OCI-LY1 (cell line): ENCODE measurements at regions not wholly inside any gene's neighbourhood (a gene's known extent, or its start where the extent isn't known, plus 50 kb on each side); places are given as distances from the start of the nearest gene placed in this dataset.
"Not testable (repeated sequence)": the region's sequence is repeated elsewhere in the genome, so short reads cannot be mapped to it uniquely, and the experiment has no call there.

Experiments
- H2AFZ ChIP-seq: fragments of 200-600 bp; sonication (generic), shearing (Covaris generic); 2 replicates; pipeline ENCODE4 v1.6.0; 2014; ENCODE audit warnings: antibody characterized with exemption, mild to moderate bottlenecking, low read length
- H3F3A ChIP-seq: fragments of 200-600 bp; sonication (generic), shearing (Covaris generic); 2 replicates; pipeline ENCODE4 v1.6.0; 2014; ENCODE audit warnings: mild to moderate bottlenecking, antibody characterized with exemption, low read length, moderate library complexity; ENCODE audit not compliant: insufficient read depth
- H3K27ac ChIP-seq: fragments of 200-600 bp; sonication (generic); 2 replicates; pipeline ENCODE4 v1.5.1; 2014; ENCODE audit warnings: low read length, mixed run types, mild to moderate bottlenecking, low read depth; ENCODE audit not compliant: poor library complexity, severe bottlenecking
- H3K27me3 ChIP-seq: fragments of 200-600 bp; sonication (generic); 2 replicates; pipeline ENCODE4 v1.6.0; 2014; ENCODE audit warnings: antibody characterized with exemption, mild to moderate bottlenecking, low read length, moderate library complexity; ENCODE audit not compliant: insufficient read depth
- H3K36me3 ChIP-seq: fragments of 200-600 bp; sonication (generic); 2 replicates; pipeline ENCODE4 v1.6.1; 2014; ENCODE audit warnings: mild to moderate bottlenecking, antibody characterized with exemption, low read length, moderate library complexity, mixed read lengths; ENCODE audit not compliant: insufficient read depth
- H3K4me1 ChIP-seq: fragments of 200-600 bp; sonication (generic); 2 replicates; pipeline ENCODE4 v1.5.1; 2014; ENCODE audit warnings: mild to moderate bottlenecking, low read length, moderate library complexity; ENCODE audit not compliant: insufficient read depth, severe bottlenecking
- H3K4me2 ChIP-seq: fragments of 200-600 bp; sonication (generic), shearing (Covaris generic); 2 replicates; pipeline ENCODE4 v1.6.1; 2014; ENCODE audit warnings: low read length
- H3K4me3 ChIP-seq: fragments of 200-600 bp; sonication (generic); 2 replicates; pipeline ENCODE4 v1.5.1; 2014; ENCODE audit warnings: low read length, low read depth, mild to moderate bottlenecking, mixed read lengths; ENCODE audit not compliant: poor library complexity, severe bottlenecking
- H3K79me2 ChIP-seq: fragments of 200-600 bp; shearing (Covaris generic); 2 replicates; pipeline ENCODE4 v1.6.1; 2016; ENCODE audit warnings: mixed run types, low read length, mixed read lengths; ENCODE audit not compliant: insufficient read depth
- H3K9ac ChIP-seq: fragments of 200-600 bp; sonication (generic), shearing (Covaris generic); 2 replicates; pipeline ENCODE4 v1.6.1; 2014; ENCODE audit warnings: mild to moderate bottlenecking, low read length, mixed read lengths
- H3K9me2 ChIP-seq: fragments of 200-600 bp; sonication (generic), shearing (Covaris generic); 2 replicates; pipeline ENCODE4 v1.6.1; 2014; ENCODE audit warnings: low read depth, mild to moderate bottlenecking, low read length, mixed read lengths
- H3K9me3 ChIP-seq: fragments of 200-600 bp; shearing (Covaris generic); 2 replicates; pipeline ENCODE4 v1.6.1; 2014; ENCODE audit warnings: low read length, mixed read lengths
- H4K20me1 ChIP-seq: fragments of 200-600 bp; sonication (generic), shearing (Covaris generic); 2 replicates; pipeline ENCODE4 v1.6.0; 2016; ENCODE audit warnings: mild to moderate bottlenecking, low read length; ENCODE audit not compliant: insufficient read depth
- EZH2 ChIP-seq: fragments of 200-600 bp; sonication (generic), shearing (Covaris generic); IDR thresholded peaks from 2 replicates; pipeline ENCODE4 v1.8.0; 2017; ENCODE audit warnings: borderline replicate concordance, mixed run types, mild to moderate bottlenecking, antibody characterized with exemption, low read length, moderate library complexity, mixed read lengths
- TF ChIP-seq, protein P1 (sequence below): fragments of 200-600 bp; sonication (generic), shearing (Covaris generic); IDR thresholded peaks from 2 replicates; pipeline ENCODE4 v1.5.1; 2017; ENCODE audit warnings: mild to moderate bottlenecking, antibody characterized with exemption, low read length, moderate library complexity, mixed read lengths

DNA sequence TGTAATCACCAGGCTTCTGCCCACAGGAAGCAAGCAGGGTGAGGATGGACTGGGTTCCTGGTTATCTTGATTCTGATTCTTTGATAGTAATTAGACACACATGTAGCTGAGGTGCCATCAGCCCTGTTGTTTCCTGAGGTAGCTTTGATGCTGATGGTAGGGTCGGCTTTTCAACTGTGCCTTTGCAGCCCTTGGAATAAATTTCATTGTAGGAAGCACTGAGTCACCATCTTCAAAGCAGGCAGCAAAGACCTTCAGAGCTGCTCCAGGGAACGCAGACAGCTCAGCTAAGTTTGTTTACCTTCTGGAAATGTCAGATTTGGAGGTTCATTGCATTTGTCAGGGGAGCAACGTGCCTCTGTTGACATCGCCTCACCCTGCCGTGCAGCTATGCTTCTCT lies 135.4 kb downstream of the ASMT start:
- no peaks in the 10 kb centered on the region for H3K4me1 ChIP-seq
- peaks cover 2% of the 10 kb centered on the region; the same call in 1 of the 2 replicates for H3K27me3 ChIP-seq
- H3K4me3 ChIP-seq, result no peak overlapping the region
- no peak overlapping the region for H3K9ac ChIP-seq
- no peaks in the 10 kb centered on the region for H3K79me2 ChIP-seq
- no peaks in the 10 kb centered on the region for H4K20me1 ChIP-seq
- H3K27ac ChIP-seq, result no peak overlapping the region
- no peak overlapping the region for H2AFZ ChIP-seq
- no peak overlapping the region for H3K4me2 ChIP-seq
- H3K36me3 ChIP-seq, result no peaks in the 10 kb centered on the region
- no peaks in the 10 kb centered on the region for H3F3A ChIP-seq
- no peaks in the 10 kb centered on the region for H3K9me2 ChIP-seq
- TF ChIP-seq EZH2, result no peak
- TF ChIP-seq, protein P1, sequence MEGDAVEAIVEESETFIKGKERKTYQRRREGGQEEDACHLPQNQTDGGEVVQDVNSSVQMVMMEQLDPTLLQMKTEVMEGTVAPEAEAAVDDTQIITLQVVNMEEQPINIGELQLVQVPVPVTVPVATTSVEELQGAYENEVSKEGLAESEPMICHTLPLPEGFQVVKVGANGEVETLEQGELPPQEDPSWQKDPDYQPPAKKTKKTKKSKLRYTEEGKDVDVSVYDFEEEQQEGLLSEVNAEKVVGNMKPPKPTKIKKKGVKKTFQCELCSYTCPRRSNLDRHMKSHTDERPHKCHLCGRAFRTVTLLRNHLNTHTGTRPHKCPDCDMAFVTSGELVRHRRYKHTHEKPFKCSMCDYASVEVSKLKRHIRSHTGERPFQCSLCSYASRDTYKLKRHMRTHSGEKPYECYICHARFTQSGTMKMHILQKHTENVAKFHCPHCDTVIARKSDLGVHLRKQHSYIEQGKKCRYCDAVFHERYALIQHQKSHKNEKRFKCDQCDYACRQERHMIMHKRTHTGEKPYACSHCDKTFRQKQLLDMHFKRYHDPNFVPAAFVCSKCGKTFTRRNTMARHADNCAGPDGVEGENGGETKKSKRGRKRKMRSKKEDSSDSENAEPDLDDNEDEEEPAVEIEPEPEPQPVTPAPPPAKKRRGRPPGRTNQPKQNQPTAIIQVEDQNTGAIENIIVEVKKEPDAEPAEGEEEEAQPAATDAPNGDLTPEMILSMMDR, result no peak
- no peaks in the 10 kb centered on the region for H3K9me3 ChIP-seq

- H3K4me2 ChIP-seq, result no peak overlapping the region
Observed at GRCh38 chrX:1751781-1752180, 136.9 kb downstream of the ASMT start.

DNA sequence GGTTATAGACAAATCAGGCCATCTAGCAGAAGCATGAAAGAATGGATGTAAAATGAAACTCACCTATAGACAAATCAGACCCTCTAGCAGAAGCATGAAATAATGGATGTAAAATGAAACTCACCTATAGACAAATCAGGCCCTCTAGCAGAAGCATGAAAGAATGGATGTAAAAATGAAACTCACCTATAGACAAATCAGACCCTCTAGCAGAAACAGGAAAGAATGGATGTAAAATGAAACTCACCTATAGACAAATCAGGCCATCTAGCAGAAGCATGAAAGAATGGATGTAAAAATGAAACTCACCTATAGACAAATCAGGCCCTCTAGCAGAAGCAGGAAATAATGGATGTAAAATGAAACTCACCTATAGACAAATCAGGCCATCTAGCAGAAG lies 137.9 kb downstream of the ASMT start:
- not testable (repeated sequence) for H3K4me2 ChIP-seq, H3K4me3 ChIP-seq, H3K9me2 ChIP-seq, H3F3A ChIP-seq, H3K36me3 ChIP-seq, H3K9ac ChIP-seq, H3K79me2 ChIP-seq, H2AFZ ChIP-seq, H3K27me3 ChIP-seq, H3K9me3 ChIP-seq, H3K27ac ChIP-seq, H3K4me1 ChIP-seq, H4K20me1 ChIP-seq

More at GRCh38 chrX:1751781-1752180, 136.9 kb downstream of the ASMT start:
- Histone ChIP-seq H3F3A (no peaks in the 10 kb centered on the region), H3K4me1 (no peaks in the 10 kb centered on the region), H3K4me3 (no peak overlapping the region), H3K27ac (no peak overlapping the region), H4K20me1 (no peaks in the 10 kb centered on the region), H3K27me3 (no peaks in the 10 kb centered on the region), H3K9me2 (no peaks in the 10 kb centered on the region), H2AFZ (no peak overlapping the region), H3K79me2 (no peaks in the 10 kb centered on the region), H3K9me3 (no peaks in the 10 kb centered on the region), H3K9ac (no peak overlapping the region), H3K36me3 (no peaks in the 10 kb centered on the region)
- TF ChIP-seq EZH2, result no peak
- TF ChIP-seq, protein P1, result no peak

DNA sequence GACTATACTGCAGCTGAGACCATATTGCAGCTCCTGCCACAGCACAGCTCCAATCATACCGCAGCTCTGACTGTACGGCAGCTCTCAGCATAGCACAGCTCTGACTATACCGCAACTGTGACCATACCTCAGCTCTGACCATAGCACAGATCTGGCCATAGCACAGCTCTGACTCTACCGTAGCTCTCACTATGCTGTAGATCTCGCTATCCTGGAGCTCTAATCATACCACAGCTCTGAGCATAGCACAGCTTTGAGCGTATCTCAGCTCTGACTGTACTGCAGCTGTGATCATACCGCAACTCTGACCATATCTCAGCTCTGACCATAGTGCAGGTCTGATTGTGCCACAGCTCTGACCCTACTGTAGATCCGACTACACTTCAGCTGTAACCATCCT lies 139.2 kb downstream of the ASMT start:
- Histone ChIP-seq H3K9me3 (no peaks in the 10 kb centered on the region), H3K27ac (no peak overlapping the region), H3K79me2 (no peaks in the 10 kb centered on the region), H2AFZ (no peak overlapping the region), H3K9ac (no peak overlapping the region), H3K4me3 (no peak overlapping the region), H3K4me1 (no peaks in the 10 kb centered on the region), H3K36me3 (no peaks in the 10 kb centered on the region), H3F3A (no peaks in the 10 kb centered on the region), H3K9me2 (no peaks in the 10 kb centered on the region), H3K27me3 (no peaks in the 10 kb centered on the region), H3K4me2 (no peak overlapping the region), H4K20me1 (no peaks in the 10 kb centered on the region)
- no peak for TF ChIP-seq EZH2
- TF ChIP-seq, protein P1, result no peak
